OCI-LY3 (cell line): ENCODE measurements at regions not wholly inside any gene's neighbourhood (a gene's known extent, or its start where the extent isn't known, plus 50 kb on each side); places are given as distances from the start of the nearest gene placed in this dataset.

Experiments used
- H2AFZ ChIP-seq: fragments of 200-600, 300-600 bp; shearing (Covaris generic); 2 replicates; pipeline ENCODE4 v1.6.0; 2014; ENCODE audit warnings: antibody characterized with exemption, low read depth, low read length
- H3K27ac ChIP-seq: fragments of 200-600, 300-600 bp; sonication (generic); 2 replicates; pipeline ENCODE4 v1.5.1; 2014; ENCODE audit warnings: mild to moderate bottlenecking, low read length, moderate library complexity, mixed read lengths
- H3K27me3 ChIP-seq: fragments of 200-600, 300-600 bp; sonication (generic); 2 replicates; pipeline ENCODE4 v1.6.1; 2014; ENCODE audit warnings: low read depth, low read length, mixed read lengths
- H3K36me3 ChIP-seq: fragments of 200-600, 300-600 bp; sonication (generic); replicated peaks from 2 replicates; pipeline ENCODE3; 2014; ENCODE audit warnings: low read depth, low read length, mixed read lengths
- H3K4me1 ChIP-seq: fragments of 300-600, 200-600 bp; sonication (generic); 2 replicates; pipeline ENCODE4 v1.6.1; 2014; ENCODE audit warnings: low read length, mixed read lengths
- H3K4me2 ChIP-seq: fragments of 200-600, 300-600 bp; sonication (generic); 2 replicates; pipeline ENCODE4 v1.6.1; 2014; ENCODE audit warnings: low read length, mixed read lengths
- H3K4me3 ChIP-seq: fragments of 300-600, 200-600 bp; sonication (generic); 2 replicates; pipeline ENCODE4 v1.5.1; 2014; ENCODE audit warnings: antibody characterized with exemption, mild to moderate bottlenecking, low read length, moderate library complexity
- H3K79me2 ChIP-seq: fragments of 300-600, 200-600 bp; shearing (Covaris generic); 2 replicates; pipeline ENCODE4 v1.6.1; 2014; ENCODE audit warnings: mild to moderate bottlenecking, low read length, mixed read lengths
- H3K9ac ChIP-seq: fragments of 300-600, 200-600 bp; shearing (Covaris generic); 2 replicates; pipeline ENCODE4 v1.6.0; 2014; ENCODE audit warnings: mild to moderate bottlenecking, low read length, moderate library complexity
- H3K9me3 ChIP-seq: fragments of 200-600, 300-600 bp; shearing (Covaris generic); 2 replicates; pipeline ENCODE4 v1.6.1; 2014; ENCODE audit warnings: low read length, mixed read lengths; ENCODE audit not compliant: insufficient read depth
- H4K20me1 ChIP-seq: fragments of 200-600, 300-600 bp; sonication (generic); 2 replicates; pipeline ENCODE4 v1.6.1; 2016; ENCODE audit warnings: low read length, mixed read lengths; ENCODE audit not compliant: insufficient read depth
- CTCF ChIP-seq: fragments of 200-600, 300-600 bp; sonication (generic); IDR thresholded peaks from 2 replicates; pipeline ENCODE4 v1.5.1; 2014; ENCODE audit warnings: antibody characterized with exemption, low read length, low read depth
- EZH2phosphoT487 ChIP-seq: fragments of 200-600 bp; shearing (Covaris generic); IDR thresholded peaks from 2 replicates; pipeline ENCODE4 v1.6.1; 2018; ENCODE audit warnings: antibody characterized with exemption, mixed run types, low read depth

- H2AFZ ChIP-seq: no peak overlapping the region
- no peaks in the 10 kb centered on the region for H3K9me3 ChIP-seq
- 0 out of 2 replicates have a peak, but pooled peaks cover 9% of the 10 kb centered on the region for H3K27me3 ChIP-seq
- H3K4me2 ChIP-seq: no peak overlapping the region
- H3K27ac ChIP-seq: no peak overlapping the region
- H3K4me3 ChIP-seq: no peak overlapping the region
- no peaks in the 10 kb centered on the region for H3K36me3 ChIP-seq
- no peaks in the 10 kb centered on the region for H3K4me1 ChIP-seq
- no peak overlapping the region for H3K9ac ChIP-seq
- no peaks in the 10 kb centered on the region for H4K20me1 ChIP-seq
- no peaks in the 10 kb centered on the region for H3K79me2 ChIP-seq
- TF ChIP-seq CTCF (no peak), EZH2phosphoT487 (no peak)
Measured at GRCh38 chr2:67727623-67728022, 330.5 kb downstream of the ETAA1 start.

GRCh38 chr2:67729474-67729873 lies 332.3 kb downstream of the ETAA1 start:
- Histone ChIP-seq H3K4me1 (no peaks in the 10 kb centered on the region), H3K79me2 (no peaks in the 10 kb centered on the region), H4K20me1 (no peaks in the 10 kb centered on the region), H2AFZ (no peak overlapping the region), H3K4me3 (no peak overlapping the region), H3K36me3 (no peaks in the 10 kb centered on the region), H3K9ac (no peak overlapping the region), H3K9me3 (no peaks in the 10 kb centered on the region), H3K27ac (no peak overlapping the region), H3K4me2 (no peak overlapping the region), H3K27me3 (0 out of 2 replicates have a peak, but pooled peaks cover 9% of the 10 kb centered on the region)
- no peak for TF ChIP-seq CTCF
- no peak for TF ChIP-seq EZH2phosphoT487

GRCh38 chr2:67733517-67733916 lies 329.3 kb downstream of the C1D start:
- Histone ChIP-seq H3K9me3 (no peaks in the 10 kb centered on the region), H3K36me3 (no peaks in the 10 kb centered on the region), H3K27me3 (0 out of 2 replicates have a peak, but pooled peaks cover 4% of the 10 kb centered on the region), H3K4me3 (no peak overlapping the region), H2AFZ (no peak overlapping the region), H3K4me2 (no peak overlapping the region), H3K4me1 (no peaks in the 10 kb centered on the region), H4K20me1 (no peaks in the 10 kb centered on the region), H3K9ac (no peak overlapping the region), H3K79me2 (no peaks in the 10 kb centered on the region), H3K27ac (no peak overlapping the region)
- TF ChIP-seq EZH2phosphoT487: no peak
- peak; percentile 50 for TF ChIP-seq CTCF

GRCh38 chr2:67752199-67752598 lies 310.6 kb downstream of the C1D start:
- no peak for TF ChIP-seq CTCF
- no peak for TF ChIP-seq EZH2phosphoT487
- H3K27me3 ChIP-seq: no peaks in the 10 kb centered on the region
- H3K9me3 ChIP-seq: no peaks in the 10 kb centered on the region

More at GRCh38 chr2:67752199-67752598, 310.6 kb downstream of the C1D start:
- no peak overlapping the region for H3K4me2 ChIP-seq
- H3K36me3 ChIP-seq: no peaks in the 10 kb centered on the region
- no peaks in the 10 kb centered on the region for H4K20me1 ChIP-seq
- H3K27ac ChIP-seq: no peak overlapping the region
- H3K9ac ChIP-seq: no peak overlapping the region
- no peaks in the 10 kb centered on the region for H3K79me2 ChIP-seq
- H3K4me1 ChIP-seq: no peaks in the 10 kb centered on the region
- no peak overlapping the region for H3K4me3 ChIP-seq
- no peak overlapping the region for H2AFZ ChIP-seq
